Stomach (tissue), 4 donors: ENCODE measurements at regions not wholly inside any gene's neighbourhood (a gene's known extent, or its start where the extent isn't known, plus 50 kb on each side); places are given as distances from the start of the nearest gene placed in this dataset.

Source experiments
- EP300 ChIP-seq: sonication (generic); formaldehyde crosslinking; IDR thresholded peaks from one replicate; pipeline ENCODE4 v1.6.1; 2017; ENCODE audit warnings: antibody characterized with exemption
- POLR2A ChIP-seq, 4 donors: fragments of 450-650 bp; IDR thresholded peaks; one replicate each; pipeline ENCODE4 v1.6.1; 2016; ENCODE audit warnings: antibody characterized with exemption in 4 of 4, control low read depth in 2 of 4, mild to moderate bottlenecking in 1 of 4, moderate library complexity in 1 of 4
- POLR2AphosphoS5 ChIP-seq, 3 donors: sonication (generic); formaldehyde crosslinking; IDR thresholded peaks; one replicate each; pipeline ENCODE4 v1.6.1; 2016; ENCODE audit warnings: antibody characterized with exemption in 3 of 3
- TF ChIP-seq, protein P1 (sequence below), 7 experiments: fragments of 450-650 bp in 4 of 7; fragments of 200-600 bp in 3 of 7; sonication (generic) in 3 of 7; IDR thresholded peaks; one replicate each; pipeline ENCODE4 v1.5.1; 2016 to 2019; ENCODE audit warnings: antibody characterized with exemption in 7 of 7, control low read depth in 2 of 7, mild to moderate bottlenecking in 1 of 7

DNA sequence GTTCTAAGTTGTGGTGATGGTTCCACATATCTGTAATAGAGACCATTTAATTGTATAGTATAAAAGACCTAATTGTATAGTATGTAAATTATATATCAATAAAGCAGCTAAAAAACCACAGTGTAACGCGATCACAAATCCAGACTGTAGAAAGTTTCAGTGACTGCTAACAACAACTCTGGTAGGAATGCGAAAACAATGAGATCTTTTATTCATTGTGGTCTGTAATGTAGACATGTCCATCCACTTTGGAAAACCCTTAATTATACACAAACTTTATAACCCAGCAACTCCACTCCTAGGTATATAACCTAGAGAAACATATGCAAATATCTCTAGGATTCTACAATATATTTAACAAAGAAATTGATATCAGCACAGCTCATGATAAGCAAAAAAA, 549.5 kb downstream of the SLITRK1 start:
- TF ChIP-seq, protein P1, sequence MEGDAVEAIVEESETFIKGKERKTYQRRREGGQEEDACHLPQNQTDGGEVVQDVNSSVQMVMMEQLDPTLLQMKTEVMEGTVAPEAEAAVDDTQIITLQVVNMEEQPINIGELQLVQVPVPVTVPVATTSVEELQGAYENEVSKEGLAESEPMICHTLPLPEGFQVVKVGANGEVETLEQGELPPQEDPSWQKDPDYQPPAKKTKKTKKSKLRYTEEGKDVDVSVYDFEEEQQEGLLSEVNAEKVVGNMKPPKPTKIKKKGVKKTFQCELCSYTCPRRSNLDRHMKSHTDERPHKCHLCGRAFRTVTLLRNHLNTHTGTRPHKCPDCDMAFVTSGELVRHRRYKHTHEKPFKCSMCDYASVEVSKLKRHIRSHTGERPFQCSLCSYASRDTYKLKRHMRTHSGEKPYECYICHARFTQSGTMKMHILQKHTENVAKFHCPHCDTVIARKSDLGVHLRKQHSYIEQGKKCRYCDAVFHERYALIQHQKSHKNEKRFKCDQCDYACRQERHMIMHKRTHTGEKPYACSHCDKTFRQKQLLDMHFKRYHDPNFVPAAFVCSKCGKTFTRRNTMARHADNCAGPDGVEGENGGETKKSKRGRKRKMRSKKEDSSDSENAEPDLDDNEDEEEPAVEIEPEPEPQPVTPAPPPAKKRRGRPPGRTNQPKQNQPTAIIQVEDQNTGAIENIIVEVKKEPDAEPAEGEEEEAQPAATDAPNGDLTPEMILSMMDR (IDR thresholded peaks at IDR 0.05): no peak
- TF ChIP-seq POLR2A (IDR thresholded peaks at IDR 0.05) (no peak), EP300 (no peak), POLR2AphosphoS5 (IDR thresholded peaks at IDR 0.05) (no peak)
